ENCODE measurements at regions not wholly inside any gene's neighbourhood (a gene's known extent, or its start where the extent isn't known, plus 50 kb on each side); places are given as distances from the start of the nearest gene placed in this dataset.

- peak; percentile 81; the same call in 1 of the 2 replicates for TF ChIP-seq AHDC1 (CRISPR knock-in tag; IDR thresholded peaks at IDR 0.05; ENCODE audit: borderline replicate concordance)
- peak; percentile 54; the same call in 1 of the 2 replicates for TF ChIP-seq ARID4A (CRISPR knock-in tag; IDR thresholded peaks at IDR 0.05; ENCODE audit: borderline replicate concordance)
- TF ChIP-seq ZZZ3 (CRISPR knock-in tag; IDR thresholded peaks at IDR 0.05; ENCODE audit: borderline replicate concordance): no peak
- TF ChIP-seq AGO2 (optimal IDR thresholded peaks at IDR 0.05; ENCODE audit: low read depth, low read length): no peak
- no peak for TF ChIP-seq ZFYVE20 (CRISPR knock-in tag; IDR thresholded peaks at IDR 0.05; ENCODE audit: borderline replicate concordance, low read depth)
- TF ChIP-seq SNRNP70 (IDR thresholded peaks at IDR 0.05; ENCODE audit: low read depth, low read length): no peak
- TF ChIP-seq KLF9 (CRISPR knock-in tag; IDR thresholded peaks at IDR 0.05; ENCODE audit: low read depth): no peak
- TF ChIP-seq BHLHE40 (IDR thresholded peaks at IDR 0.05; ENCODE audit: low read length): no peak
- TF ChIP-seq JUND (CRISPR knock-in tag; IDR thresholded peaks at IDR 0.05): peak; percentile 86
- TF ChIP-seq ETS1 (CRISPR knock-in tag; IDR thresholded peaks at IDR 0.05): no peak
- no peak for TF ChIP-seq ZNF883 (CRISPR knock-in tag; IDR thresholded peaks at IDR 0.05; ENCODE audit: not compliant biosample characterization)
- peak in 1 of 2 experiments; percentile 85; a peak in 2 of 4 replicates for TF ChIP-seq EP300 (IDR thresholded peaks at IDR 0.05; ENCODE audit: low read depth in 2 of 2, low read length in 2 of 2)
- peak; percentile 81; the same call in 1 of the 2 replicates for TF ChIP-seq EP300 (CRISPR knock-in tag; IDR thresholded peaks at IDR 0.05; ENCODE audit: borderline replicate concordance)
- 0 out of 2 replicates have a peak, but pooled peaks have one; percentile 34 for TF ChIP-seq ZNF547 (CRISPR knock-in tag; IDR thresholded peaks at IDR 0.05)
- no peak for TF ChIP-seq HIC2 (CRISPR knock-in tag; IDR thresholded peaks at IDR 0.05; ENCODE audit: low read depth)
- TF ChIP-seq ZNF263 (CRISPR knock-in tag; IDR thresholded peaks at IDR 0.05): no peak
These were observed 50.4 kb upstream of the CTIF start (continued) for GRCh38 chr18:48488388-48488850.

Data from HepG2 (cell line).